Right atrium auricular region (tissue), 2 donors: ENCODE measurements at regions not wholly inside any gene's neighbourhood (a gene's known extent, or its start where the extent isn't known, plus 50 kb on each side); places are given as distances from the start of the nearest gene placed in this dataset.

Experiments
- DNase-seq: peaks from one replicate; pipeline ENCODE4 v3.0.0-alpha.2; 2019; ENCODE audit warnings: low spot score
- H3K27ac ChIP-seq, 2 donors: fragments of 200-600 bp; sonication (generic); 1 replicate in 1 of 2; 2 replicates in 1 of 2; pipeline ENCODE4 v1.5.1; 2016 to 2019
- H3K27me3 ChIP-seq, 2 donors: fragments of 200-600 bp; sonication (generic); one replicate each; pipeline versions ENCODE4 v1.5.1 to v1.6.0; 2017 to 2019
- H3K36me3 ChIP-seq: fragments of 200-600 bp; sonication (generic); one replicate; pipeline ENCODE4 v1.5.1; 2016
- H3K4me1 ChIP-seq, 2 donors: fragments of 200-600 bp; sonication (generic); one replicate each; pipeline versions ENCODE4 v1.5.1 to v1.6.0; 2017 to 2019
- H3K4me3 ChIP-seq, 2 donors: fragments of 200-600 bp; sonication (generic); 1 replicate in 1 of 2; 2 replicates in 1 of 2; pipeline ENCODE4 v1.5.1; 2017 to 2019; ENCODE audit warnings: mild to moderate bottlenecking in 1 of 2, moderate library complexity in 1 of 2
- H3K9me3 ChIP-seq, 2 donors: fragments of 200-600 bp; sonication (generic); one replicate each; pipeline ENCODE4 v1.5.1; 2019
- TF ChIP-seq, protein P1 (sequence below), 2 donors: fragments of 200-600 bp; sonication (generic); IDR thresholded peaks; one replicate each; pipeline ENCODE4 v1.5.1; 2019; ENCODE audit warnings: antibody characterized with exemption in 2 of 2

DNA sequence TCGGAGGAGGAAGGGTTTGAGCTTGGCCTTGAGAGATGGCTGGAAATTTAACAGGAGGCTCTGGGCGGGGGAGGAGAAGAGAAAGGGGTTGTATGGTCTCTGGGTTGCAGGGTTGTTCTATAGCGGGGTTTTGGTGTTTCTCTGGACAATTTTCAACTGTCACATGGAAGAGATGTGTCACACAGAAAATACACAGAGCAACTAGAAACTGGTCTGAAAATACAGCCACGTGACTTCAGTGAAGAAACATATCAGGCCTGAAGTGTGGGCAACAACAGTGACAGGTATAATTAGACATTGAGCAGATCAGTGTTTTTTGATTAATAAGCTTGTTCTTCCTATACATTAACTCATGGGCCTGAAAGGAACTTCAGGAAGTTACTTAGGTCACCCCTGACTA, 205.3 kb upstream of the HMGA2 start:
- Histone ChIP-seq H3K27ac (no peak overlapping the region), H3K27me3 (no peaks in the 10 kb centered on the region), H3K9me3 (no peaks in the 10 kb centered on the region), H3K36me3 (no peaks in the 10 kb centered on the region), H3K4me3 (no peak overlapping the region), H3K4me1 (no peaks in the 10 kb centered on the region)
- TF ChIP-seq, protein P1, sequence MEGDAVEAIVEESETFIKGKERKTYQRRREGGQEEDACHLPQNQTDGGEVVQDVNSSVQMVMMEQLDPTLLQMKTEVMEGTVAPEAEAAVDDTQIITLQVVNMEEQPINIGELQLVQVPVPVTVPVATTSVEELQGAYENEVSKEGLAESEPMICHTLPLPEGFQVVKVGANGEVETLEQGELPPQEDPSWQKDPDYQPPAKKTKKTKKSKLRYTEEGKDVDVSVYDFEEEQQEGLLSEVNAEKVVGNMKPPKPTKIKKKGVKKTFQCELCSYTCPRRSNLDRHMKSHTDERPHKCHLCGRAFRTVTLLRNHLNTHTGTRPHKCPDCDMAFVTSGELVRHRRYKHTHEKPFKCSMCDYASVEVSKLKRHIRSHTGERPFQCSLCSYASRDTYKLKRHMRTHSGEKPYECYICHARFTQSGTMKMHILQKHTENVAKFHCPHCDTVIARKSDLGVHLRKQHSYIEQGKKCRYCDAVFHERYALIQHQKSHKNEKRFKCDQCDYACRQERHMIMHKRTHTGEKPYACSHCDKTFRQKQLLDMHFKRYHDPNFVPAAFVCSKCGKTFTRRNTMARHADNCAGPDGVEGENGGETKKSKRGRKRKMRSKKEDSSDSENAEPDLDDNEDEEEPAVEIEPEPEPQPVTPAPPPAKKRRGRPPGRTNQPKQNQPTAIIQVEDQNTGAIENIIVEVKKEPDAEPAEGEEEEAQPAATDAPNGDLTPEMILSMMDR (IDR thresholded peaks at IDR 0.05), result no peak
- DNase-seq, result no peak

DNA sequence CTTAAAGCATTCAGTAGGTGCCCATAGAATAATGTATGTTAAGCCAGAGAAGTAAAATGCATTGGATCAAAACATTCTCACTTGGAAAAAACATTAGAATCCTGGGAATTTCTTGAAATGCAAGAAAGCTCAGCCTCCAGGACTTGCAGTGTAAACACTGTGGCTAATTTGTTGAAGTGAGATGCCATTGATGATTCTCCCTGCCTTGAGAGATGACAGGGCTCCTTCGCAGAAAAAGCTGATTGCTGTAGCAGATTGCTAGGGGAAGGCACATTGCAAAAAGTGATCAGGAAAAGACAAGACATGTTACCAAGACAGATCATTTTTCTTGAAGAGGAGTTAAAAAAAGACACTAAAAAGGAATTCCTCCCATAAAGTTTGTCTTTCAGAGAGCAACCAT, 204.2 kb upstream of the HMGA2 start:
- TF ChIP-seq, protein P1 (IDR thresholded peaks at IDR 0.05), result no peak
- Histone ChIP-seq H3K27ac (no peak overlapping the region), H3K4me3 (no peak overlapping the region), H3K27me3 (no peaks in the 10 kb centered on the region), H3K36me3 (no peaks in the 10 kb centered on the region), H3K4me1 (no peaks in the 10 kb centered on the region), H3K9me3 (no peaks in the 10 kb centered on the region)
- no peak for DNase-seq

DNA sequence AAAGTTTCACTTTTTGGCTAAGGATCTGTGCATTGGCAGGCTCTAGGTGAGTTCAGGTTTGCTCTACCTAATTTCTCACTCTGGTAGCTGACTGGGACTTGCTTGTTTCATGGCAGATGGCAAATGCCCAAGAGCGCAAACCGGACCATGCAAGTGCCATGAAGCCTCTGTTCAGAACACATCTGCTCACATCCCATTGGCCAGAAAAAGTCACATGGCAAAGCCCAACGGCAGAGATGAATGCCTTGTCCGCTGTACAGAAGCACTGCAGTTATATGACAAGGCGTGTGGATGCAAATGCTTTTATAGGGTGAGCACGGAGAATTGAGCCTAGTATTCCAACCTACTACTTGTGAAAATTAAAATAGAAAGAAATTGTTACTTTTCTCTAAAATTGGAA, 202.2 kb upstream of the HMGA2 start:
- H3K4me1 ChIP-seq, result no peaks in the 10 kb centered on the region
- H3K27me3 ChIP-seq, result no peaks in the 10 kb centered on the region
- no peaks in the 10 kb centered on the region for H3K9me3 ChIP-seq
- TF ChIP-seq, protein P1 (IDR thresholded peaks at IDR 0.05), result no peak
- H3K27ac ChIP-seq, result no peak overlapping the region
- H3K36me3 ChIP-seq, result no peaks in the 10 kb centered on the region
- DNase-seq, result no peak
- H3K4me3 ChIP-seq, result no peak overlapping the region

- TF ChIP-seq, protein P1 (IDR thresholded peaks at IDR 0.05), result no peak
- DNase-seq, result no peak
- Histone ChIP-seq H3K9me3 (no peaks in the 10 kb centered on the region), H3K27me3 (no peaks in the 10 kb centered on the region), H3K4me3 (no peak overlapping the region), H3K4me1 (no peaks in the 10 kb centered on the region), H3K27ac (no peak overlapping the region), H3K36me3 (no peaks in the 10 kb centered on the region)
Measured at GRCh38 chr12:65623507-65623906, 200.8 kb upstream of the HMGA2 start.

DNA sequence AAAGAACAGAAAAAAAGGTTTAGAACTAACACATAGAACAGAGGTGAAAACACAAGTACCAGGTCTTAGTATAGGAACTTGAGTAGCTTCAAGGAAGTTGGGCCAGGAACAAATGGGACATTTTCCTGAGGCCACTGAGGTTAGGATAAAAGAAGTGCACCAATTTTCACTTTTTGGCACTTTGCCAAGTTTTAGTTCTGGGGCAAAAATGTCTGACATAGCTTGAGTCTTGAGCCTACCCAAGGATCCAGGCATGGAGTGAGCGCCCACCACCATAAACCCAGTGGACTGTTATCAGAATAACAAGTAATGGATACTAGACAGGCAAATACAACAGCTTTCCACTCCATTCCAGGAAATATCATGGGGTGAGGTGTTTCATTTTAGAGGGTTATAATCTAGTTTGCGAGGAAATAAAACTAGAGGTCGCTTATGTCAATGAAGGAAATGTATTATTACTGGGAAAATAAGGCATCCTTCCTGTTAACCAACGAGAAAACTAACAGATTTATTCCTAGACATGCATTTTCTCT, 199.7 kb upstream of the HMGA2 start:
- no peaks in the 10 kb centered on the region for H3K9me3 ChIP-seq
- no peaks in the 10 kb centered on the region for H3K4me1 ChIP-seq
- no peak overlapping the region for H3K4me3 ChIP-seq
- H3K27ac ChIP-seq, result no peak overlapping the region
- no peaks in the 10 kb centered on the region for H3K27me3 ChIP-seq
- no peak for DNase-seq
- TF ChIP-seq, protein P1 (IDR thresholded peaks at IDR 0.05), result no peak
- H3K36me3 ChIP-seq, result no peaks in the 10 kb centered on the region

DNA sequence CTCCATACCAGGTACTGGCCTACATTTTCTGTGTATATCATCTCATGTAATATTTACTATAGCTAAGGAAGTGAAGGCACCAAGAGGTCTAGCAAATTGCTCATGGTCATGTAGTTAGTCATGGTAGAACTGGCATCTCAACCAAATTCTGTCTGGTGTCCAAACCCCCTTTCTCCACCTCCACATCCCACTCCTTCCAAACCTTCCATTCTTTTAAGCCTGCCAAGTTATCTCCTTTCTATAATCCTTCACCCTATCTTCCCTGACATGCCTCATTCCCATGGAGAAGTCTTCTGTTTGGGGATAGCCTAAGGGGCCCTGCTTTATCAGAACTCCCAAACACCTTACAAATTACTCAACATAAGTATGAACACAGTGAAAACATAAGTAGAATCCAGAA, 196.2 kb upstream of the HMGA2 start:
- H3K36me3 ChIP-seq, result no peaks in the 10 kb centered on the region
- no peaks in the 10 kb centered on the region for H3K27me3 ChIP-seq
- no peak overlapping the region for H3K4me3 ChIP-seq
- DNase-seq, result no peak
- H3K9me3 ChIP-seq, result no peaks in the 10 kb centered on the region
- H3K27ac ChIP-seq, result no peak overlapping the region
- TF ChIP-seq, protein P1 (IDR thresholded peaks at IDR 0.05), result no peak
- H3K4me1 ChIP-seq, result no peaks in the 10 kb centered on the region
